IPS DF 4.7 (cell line): ENCODE measurements at regions not wholly inside any gene's neighbourhood (a gene's known extent, or its start where the extent isn't known, plus 50 kb on each side); places are given as distances from the start of the nearest gene placed in this dataset.

Experiments used
- DNase-seq: peaks from one replicate; pipeline ENCODE4 v3.0.0-alpha.2; 2013; ENCODE audit warnings: low spot score; ENCODE audit errors: extremely low read depth

GRCh38 chr12:75568393-75568792, 57.0 kb upstream of the KRR1 start:
- no peak for DNase-seq

DNA sequence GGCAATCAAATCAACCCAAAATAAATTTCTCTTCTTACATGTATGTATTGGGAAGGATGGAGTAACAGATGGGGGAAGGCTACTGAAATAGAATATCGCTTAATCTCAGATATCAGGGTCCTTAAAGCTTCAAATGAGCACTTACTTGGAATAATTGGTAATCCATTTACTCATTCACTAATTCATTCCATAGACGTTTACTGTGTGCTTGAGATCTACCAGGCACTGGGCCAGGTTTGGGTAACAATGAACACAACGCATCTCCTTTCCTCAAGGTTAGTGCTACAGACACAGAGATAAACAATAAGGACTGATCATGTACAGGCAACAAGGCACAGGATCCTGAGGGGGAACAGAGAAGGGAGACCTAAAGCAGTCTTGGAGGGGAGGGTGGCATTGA, 54.4 kb upstream of the KRR1 start:
- no peak for DNase-seq

- no peak for DNase-seq
Measured at GRCh38 chr12:75564852-75565251, 53.4 kb upstream of the KRR1 start.

- no peak for DNase-seq
Measured at GRCh38 chr12:75564398-75564797, 53.0 kb upstream of the KRR1 start.

DNA sequence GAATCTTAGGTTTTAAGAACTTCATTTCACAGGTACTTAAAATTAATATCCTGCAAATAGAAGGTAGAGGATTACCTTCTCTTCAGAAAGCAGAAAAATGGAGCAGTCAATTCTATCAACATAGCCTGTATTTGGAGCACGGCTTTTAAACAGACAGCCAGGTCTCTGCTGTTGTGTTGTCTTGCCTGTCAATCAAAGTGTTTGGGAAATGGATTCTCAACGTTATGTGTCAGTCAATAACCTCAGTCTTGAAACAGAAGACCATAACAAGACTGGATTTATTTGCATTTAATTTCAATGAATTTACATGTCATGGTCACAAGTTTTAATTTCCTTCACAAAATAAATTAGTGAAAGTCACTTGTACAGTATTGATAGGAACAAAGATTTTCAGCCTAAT, 51.9 kb upstream of the KRR1 start:
- no peak for DNase-seq

DNA sequence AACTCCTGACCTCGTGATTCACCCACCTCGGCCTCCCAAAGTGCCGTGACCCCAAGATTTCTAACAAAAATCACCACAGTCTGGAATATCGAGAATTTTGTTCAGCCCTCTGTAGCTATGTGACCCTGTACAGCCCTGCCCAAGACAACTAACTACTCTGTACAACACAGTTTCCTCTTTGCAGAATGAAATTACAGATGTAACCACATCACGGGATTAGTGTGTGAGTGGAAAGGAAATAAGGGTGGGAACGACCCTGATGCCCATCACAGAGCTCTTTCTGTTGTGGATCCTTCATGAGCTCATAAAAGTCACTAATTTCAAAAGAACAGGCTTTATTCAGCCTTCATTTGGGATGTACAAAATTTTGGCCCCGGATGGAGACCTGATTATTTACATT, 50.5 kb upstream of the KRR1 start:
- no peak for DNase-seq
